ENCODE measurements at regions not wholly inside any gene's neighbourhood (a gene's known extent, or its start where the extent isn't known, plus 50 kb on each side); places are given as distances from the start of the nearest gene placed in this dataset.

DNA sequence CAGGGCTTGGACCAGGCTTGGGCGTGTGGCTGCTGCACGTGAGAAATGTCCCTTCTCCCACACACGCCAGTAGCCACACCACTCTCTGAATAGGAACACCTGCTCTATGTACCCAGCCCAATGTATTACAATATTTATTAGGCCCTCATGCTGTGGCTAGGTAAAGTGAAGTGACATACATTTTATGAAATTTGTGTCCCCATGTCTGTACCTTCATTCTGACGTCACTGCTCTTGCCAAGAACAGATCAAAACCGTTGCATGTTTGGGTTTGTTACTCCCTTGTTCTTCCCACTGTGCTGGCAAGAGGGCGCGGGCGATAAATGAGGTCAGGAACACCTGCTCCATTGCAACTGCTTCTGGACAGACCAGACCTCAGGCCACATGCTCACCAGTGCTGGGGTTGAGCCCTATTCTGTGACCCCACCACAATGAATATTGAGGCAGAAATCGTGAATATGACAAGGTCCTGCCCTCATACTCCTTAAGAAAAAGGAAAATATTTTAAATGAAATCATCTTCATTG is 436.4 kb upstream of the SALL3 start:
- no peaks in the 10 kb centered on the region for H3K4me1 ChIP-seq
- no peaks in the 10 kb centered on the region for H3K9me3 ChIP-seq
- no peak for DNase-seq
- H3K36me3 ChIP-seq: no peaks in the 10 kb centered on the region
- no peak overlapping the region for H3K4me3 ChIP-seq (ENCODE audit: low read depth, low read length)
- TF ChIP-seq, protein P1, sequence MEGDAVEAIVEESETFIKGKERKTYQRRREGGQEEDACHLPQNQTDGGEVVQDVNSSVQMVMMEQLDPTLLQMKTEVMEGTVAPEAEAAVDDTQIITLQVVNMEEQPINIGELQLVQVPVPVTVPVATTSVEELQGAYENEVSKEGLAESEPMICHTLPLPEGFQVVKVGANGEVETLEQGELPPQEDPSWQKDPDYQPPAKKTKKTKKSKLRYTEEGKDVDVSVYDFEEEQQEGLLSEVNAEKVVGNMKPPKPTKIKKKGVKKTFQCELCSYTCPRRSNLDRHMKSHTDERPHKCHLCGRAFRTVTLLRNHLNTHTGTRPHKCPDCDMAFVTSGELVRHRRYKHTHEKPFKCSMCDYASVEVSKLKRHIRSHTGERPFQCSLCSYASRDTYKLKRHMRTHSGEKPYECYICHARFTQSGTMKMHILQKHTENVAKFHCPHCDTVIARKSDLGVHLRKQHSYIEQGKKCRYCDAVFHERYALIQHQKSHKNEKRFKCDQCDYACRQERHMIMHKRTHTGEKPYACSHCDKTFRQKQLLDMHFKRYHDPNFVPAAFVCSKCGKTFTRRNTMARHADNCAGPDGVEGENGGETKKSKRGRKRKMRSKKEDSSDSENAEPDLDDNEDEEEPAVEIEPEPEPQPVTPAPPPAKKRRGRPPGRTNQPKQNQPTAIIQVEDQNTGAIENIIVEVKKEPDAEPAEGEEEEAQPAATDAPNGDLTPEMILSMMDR (IDR thresholded peaks at IDR 0.05; ENCODE audit: low read depth, low read length): no peak
- no peaks in the 10 kb centered on the region for H3K27me3 ChIP-seq

GRCh38 chr18:78546281-78546680 is 433.3 kb upstream of the SALL3 start:
- H3K4me3 ChIP-seq (ENCODE audit: low read depth, low read length): no peak overlapping the region
- H3K27me3 ChIP-seq: no peaks in the 10 kb centered on the region
- H3K4me1 ChIP-seq: no peaks in the 10 kb centered on the region
- no peaks in the 10 kb centered on the region for H3K36me3 ChIP-seq
- DNase-seq: no peak
- TF ChIP-seq, protein P1 (IDR thresholded peaks at IDR 0.05; ENCODE audit: low read depth, low read length): no peak
- H3K9me3 ChIP-seq: no peaks in the 10 kb centered on the region

- no peaks in the 10 kb centered on the region for H3K27me3 ChIP-seq
- TF ChIP-seq, protein P1 (IDR thresholded peaks at IDR 0.05; ENCODE audit: low read depth, low read length): no peak
- H3K36me3 ChIP-seq: no peaks in the 10 kb centered on the region
- no peaks in the 10 kb centered on the region for H3K9me3 ChIP-seq
- H3K4me3 ChIP-seq (ENCODE audit: low read depth, low read length): no peak overlapping the region
- no peak for DNase-seq
- H3K4me1 ChIP-seq: no peaks in the 10 kb centered on the region
Observed at GRCh38 chr18:78547817-78548216, 431.8 kb upstream of the SALL3 start.

DNA sequence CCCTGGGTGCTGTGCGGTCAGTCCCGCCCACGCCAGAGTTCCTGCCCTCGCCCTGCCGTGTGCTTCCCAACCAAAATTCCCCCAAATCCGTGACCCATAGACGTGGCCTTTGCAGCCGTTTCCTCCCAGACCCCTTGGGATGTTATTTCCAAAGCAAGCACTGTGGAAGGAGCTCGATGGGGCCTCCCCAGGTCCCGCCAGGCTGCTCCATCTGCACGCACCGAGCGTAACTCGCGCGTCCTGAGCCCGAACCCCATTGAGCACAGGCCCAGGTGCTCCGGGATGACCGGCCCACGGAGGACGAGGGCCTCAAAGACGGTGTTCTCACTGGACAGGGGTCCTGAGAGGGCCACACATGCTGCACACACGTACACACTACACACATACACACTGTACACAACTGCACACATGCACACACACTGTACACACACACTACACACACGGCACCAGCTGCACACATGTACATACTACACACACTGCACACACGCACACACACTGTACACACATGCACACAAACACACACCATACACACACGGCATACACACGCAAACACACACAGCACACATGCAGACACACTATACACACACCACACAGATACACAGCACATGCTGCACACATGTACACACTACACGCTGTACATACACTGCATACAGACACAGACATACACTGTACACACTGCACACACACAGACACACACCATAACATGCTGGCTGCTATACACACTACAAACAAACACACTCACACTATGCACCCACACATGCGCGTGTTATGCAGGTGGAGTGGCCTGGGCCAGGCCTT is 431.2 kb upstream of the SALL3 start:
- H3K36me3 ChIP-seq: no peaks in the 10 kb centered on the region
- no peaks in the 10 kb centered on the region for H3K4me1 ChIP-seq
- no peaks in the 10 kb centered on the region for H3K27me3 ChIP-seq
- DNase-seq: no peak
- no peaks in the 10 kb centered on the region for H3K9me3 ChIP-seq
- H3K4me3 ChIP-seq (ENCODE audit: low read depth, low read length): no peak overlapping the region
- TF ChIP-seq, protein P1 (IDR thresholded peaks at IDR 0.05; ENCODE audit: low read depth, low read length): no peak

- Histone ChIP-seq H3K36me3 (no peaks in the 10 kb centered on the region), H3K4me1 (no peaks in the 10 kb centered on the region), H3K9me3 (no peaks in the 10 kb centered on the region), H3K4me3 (ENCODE audit: low read depth, low read length) (no peak overlapping the region), H3K27me3 (no peaks in the 10 kb centered on the region)
- TF ChIP-seq, protein P1 (IDR thresholded peaks at IDR 0.05; ENCODE audit: low read depth, low read length): no peak
- no peak for DNase-seq
Observed at GRCh38 chr18:78549971-78550370, 429.6 kb upstream of the SALL3 start.

DNA sequence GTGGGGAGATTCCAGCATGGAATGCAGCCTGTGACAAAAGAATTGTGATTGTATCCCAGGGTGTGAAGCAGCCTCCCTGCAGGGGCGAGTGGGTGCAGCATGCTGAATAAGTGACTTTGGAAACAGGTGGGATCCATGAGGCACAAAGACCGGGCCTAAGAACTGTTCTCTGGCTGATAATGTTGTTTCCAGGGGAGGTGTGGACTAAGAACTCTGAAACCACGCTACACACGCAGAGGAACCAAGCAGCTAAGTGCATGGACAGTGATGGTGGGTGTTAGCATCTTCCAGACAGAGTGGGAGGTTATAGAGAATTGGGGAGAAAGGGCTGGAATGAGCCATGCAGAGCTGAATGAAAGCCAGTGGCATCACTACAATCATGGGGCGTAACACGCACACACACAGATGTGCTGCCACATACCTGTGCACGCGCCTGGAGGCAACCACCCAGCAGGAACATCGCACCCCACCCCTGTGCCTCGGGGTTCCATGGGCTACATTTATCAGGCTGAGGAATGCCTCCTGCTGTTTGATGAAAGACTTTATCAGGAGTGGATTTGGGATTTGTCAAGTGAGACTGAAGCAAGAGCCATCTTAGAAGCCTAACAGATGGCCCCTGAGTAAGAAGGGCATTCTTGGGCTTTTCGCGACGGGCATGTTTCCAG is 424.5 kb upstream of the SALL3 start:
- no peaks in the 10 kb centered on the region for H3K4me1 ChIP-seq
- DNase-seq: no peak
- H3K36me3 ChIP-seq: no peaks in the 10 kb centered on the region
- no peaks in the 10 kb centered on the region for H3K9me3 ChIP-seq
- no peak overlapping the region for H3K4me3 ChIP-seq (ENCODE audit: low read depth, low read length)
- H3K27me3 ChIP-seq: no peaks in the 10 kb centered on the region
- TF ChIP-seq, protein P1 (IDR thresholded peaks at IDR 0.05; ENCODE audit: low read depth, low read length): no peak

Data from BE2C (cell line).